H1 (cell line): ENCODE measurements at regions not wholly inside any gene's neighbourhood (a gene's known extent, or its start where the extent isn't known, plus 50 kb on each side); places are given as distances from the start of the nearest gene placed in this dataset.

ENCODE experiments used
- NRF1 ChIP-seq: IDR thresholded peaks from 2 replicates; pipeline ENCODE4 v1.6.1; 2011; ENCODE audit warnings: mild to moderate bottlenecking, low read depth, low read length, improper control_type of control experiment
- RNF2 ChIP-seq: fragments of 200-900, 300-1000 bp; sonication (generic); IDR thresholded peaks from 2 replicates; pipeline ENCODE4 v1.7.1; 2016; ENCODE audit warnings: borderline replicate concordance, low read depth, mild to moderate bottlenecking, antibody characterized with exemption, low read length; ENCODE audit not compliant: poor library complexity, severe bottlenecking; ENCODE audit errors: missing control alignments

DNA sequence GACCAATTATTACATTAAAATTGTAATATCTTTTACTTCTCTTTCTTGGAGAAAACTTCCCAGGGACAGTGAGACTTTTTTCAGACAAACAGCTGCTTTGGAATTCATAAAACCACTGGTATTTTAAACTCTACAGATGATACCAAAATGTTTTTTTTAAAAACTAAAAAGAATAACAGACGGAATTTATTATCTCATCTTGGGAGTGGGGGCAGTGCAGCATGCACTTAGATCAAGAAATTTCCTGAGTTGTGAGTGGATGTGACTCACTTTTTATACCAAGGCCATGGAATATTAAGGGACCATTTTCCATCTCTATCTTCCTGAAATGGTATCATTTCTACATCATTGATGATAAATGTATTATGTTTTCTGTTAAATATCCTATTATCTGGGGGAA lies 422.8 kb upstream of the HNRNPA3 start (continued):
- no peak for TF ChIP-seq RNF2
- no peak for TF ChIP-seq NRF1
